H1 (cell line): ENCODE measurements at regions not wholly inside any gene's neighbourhood (a gene's known extent, or its start where the extent isn't known, plus 50 kb on each side); places are given as distances from the start of the nearest gene placed in this dataset.

Experiments
- CTCF ChIA-PET: fragments of 300-600 bp; sonication (Branson Sonifier 250); formaldehyde crosslinking; loops from one replicate; lab custom pipeline; 2021; ENCODE audit not compliant: partially characterized antibody; lab: Charles Lee
- POLR2A ChIA-PET: fragments of 300-600 bp; sonication (Branson Sonifier 250); formaldehyde crosslinking; loops from one replicate; lab custom pipeline; 2021; ENCODE audit warnings: inconsistent platforms; ENCODE audit not compliant: partially characterized antibody; lab: Charles Lee
- DNase-seq, 2 experiments: peaks; one replicate each; pipeline versions ENCODE4 v3.0.0 to v3.0.0-alpha.2; 2010 to 2022; ENCODE audit warnings: low spot score in 2 of 2, low read depth in 1 of 2, mixed read lengths in 1 of 2
- FAIRE-seq: peaks from 2 replicates; lab custom pipeline; 2011; peaks lifted over from hg19 to GRCh38; lab: Jason Lieb, UNC
- H2AFZ ChIP-seq: 2 replicates; pipeline ENCODE4 v1.8.1; 2012; ENCODE audit warnings: low read length, inconsistent platforms
- H2AK5ac ChIP-seq: 2 replicates; pipeline ENCODE4 v1.6.1; 2013; ENCODE audit warnings: low read depth, low read length
- H2BK120ac ChIP-seq: replicated peaks from 2 replicates; pipeline ENCODE3; 2013; ENCODE audit warnings: low read depth, low read length, inconsistent platforms
- H2BK12ac ChIP-seq: 2 replicates; pipeline ENCODE4 v1.6.1; 2013; ENCODE audit warnings: low read depth, low read length
- H2BK15ac ChIP-seq: 2 replicates; pipeline ENCODE4 v1.6.1; 2013; ENCODE audit warnings: low read length
- H2BK20ac ChIP-seq: 2 replicates; pipeline ENCODE4 v1.6.1; 2013; ENCODE audit warnings: low read length
- H2BK5ac ChIP-seq: 2 replicates; pipeline ENCODE4 v1.6.1; 2013; ENCODE audit warnings: low read depth, low read length
- H3K14ac ChIP-seq: 2 replicates; pipeline ENCODE4 v1.6.1; 2013; ENCODE audit warnings: inconsistent platforms; ENCODE audit not compliant: insufficient read length
- H3K18ac ChIP-seq: 2 replicates; pipeline ENCODE4 v1.6.1; 2013; ENCODE audit warnings: low read length; ENCODE audit errors: extremely low read depth
- H3K23ac ChIP-seq: 2 replicates; pipeline ENCODE4 v1.6.1; 2013; ENCODE audit warnings: inconsistent platforms; ENCODE audit not compliant: insufficient read length
- H3K23me2 ChIP-seq: 2 replicates; pipeline ENCODE4 v1.6.1; 2013; ENCODE audit warnings: low read depth, low read length
- H3K27ac ChIP-seq: 2 replicates; pipeline ENCODE4 v1.6.1; 2011; ENCODE audit warnings: low read depth, low read length, inconsistent platforms
- H3K27me3 ChIP-seq, 4 experiments: replicated peaks in 1 of 4; 1 replicate in 1 of 4; 2 replicates in 3 of 4; pipeline versions ENCODE4 v1.6.1 to v1.8.1; 2011 to 2013; ENCODE audit warnings: low read length in 3 of 4, mild to moderate bottlenecking in 3 of 4, inconsistent platforms in 2 of 4, mixed read lengths in 2 of 4, moderate library complexity in 1 of 4; ENCODE audit not compliant: control insufficient read depth in 3 of 4, insufficient read depth in 3 of 4; ENCODE audit errors: extremely low read depth in 1 of 4
- H3K36me3 ChIP-seq, 4 experiments: 2 replicates each; pipeline versions ENCODE4 v1.6.1 to v1.8.1; 2011 to 2013; ENCODE audit warnings: mild to moderate bottlenecking in 4 of 4, low read length in 3 of 4, moderate library complexity in 2 of 4, control low read depth in 1 of 4, inconsistent platforms in 1 of 4; ENCODE audit not compliant: insufficient read depth in 4 of 4, control insufficient read depth in 2 of 4
- H3K4ac ChIP-seq: replicated peaks from 2 replicates; pipeline ENCODE3; 2013; ENCODE audit warnings: low read length, low read depth, mixed read lengths, inconsistent platforms; ENCODE audit not compliant: insufficient read length
- H3K4me1 ChIP-seq, 4 experiments: replicated peaks in 1 of 4; 1 replicate in 1 of 4; 2 replicates in 3 of 4; pipeline versions ENCODE4 v1.6.1 to v1.8.1; 2011 to 2013; ENCODE audit warnings: low read length in 3 of 4, inconsistent platforms in 2 of 4, mixed read lengths in 1 of 4; ENCODE audit not compliant: insufficient read depth in 4 of 4, control insufficient read depth in 3 of 4
- H3K4me2 ChIP-seq, 2 experiments: 2 replicates each; pipeline versions ENCODE4 v1.6.1 to v1.8.1; 2011 to 2013; ENCODE audit warnings: low read depth in 2 of 2, low read length in 2 of 2, control low read depth in 1 of 2, inconsistent platforms in 1 of 2, mild to moderate bottlenecking in 1 of 2; ENCODE audit not compliant: insufficient read depth in 1 of 2
- H3K4me3 ChIP-seq, 4 experiments: fragments of 200-600, 300-600 bp in 1 of 4; sonication (generic), shearing (Covaris generic), sonication (Bioruptor Twin) in 1 of 4; 2 replicates each; pipeline versions ENCODE4 v1.5.1 to v1.8.1; 2011 to 2016; ENCODE audit warnings: low read length in 4 of 4, low read depth in 3 of 4, control low read depth in 2 of 4, inconsistent platforms in 2 of 4, mild to moderate bottlenecking in 2 of 4, mixed read lengths in 1 of 4, moderate library complexity in 1 of 4; ENCODE audit not compliant: insufficient read depth in 2 of 4; ENCODE audit errors: extremely low read depth in 1 of 4
- H3K56ac ChIP-seq: replicated peaks from 2 replicates; pipeline ENCODE3; 2013; ENCODE audit warnings: low read depth, mild to moderate bottlenecking, mixed read lengths, low read length, inconsistent platforms; ENCODE audit not compliant: insufficient read length
- H3K79me1 ChIP-seq: 2 replicates; pipeline ENCODE4 v1.6.1; 2013; ENCODE audit warnings: low read depth, low read length, control low read depth
- H3K79me2 ChIP-seq, 2 experiments: 2 replicates each; pipeline versions ENCODE4 v1.6.1 to v1.8.1; 2012 to 2013; ENCODE audit warnings: low read length in 2 of 2, mild to moderate bottlenecking in 2 of 2, inconsistent platforms in 1 of 2; ENCODE audit not compliant: insufficient read depth in 2 of 2, control insufficient read depth in 1 of 2
- H3K9ac ChIP-seq, 4 experiments: replicated peaks in 1 of 4; 1 replicate in 1 of 4; 2 replicates in 3 of 4; pipeline versions ENCODE4 v1.6.1 to v1.8.1; 2011 to 2013; ENCODE audit warnings: low read depth in 3 of 4, low read length in 3 of 4, control low read depth in 2 of 4, mild to moderate bottlenecking in 2 of 4, moderate library complexity in 2 of 4, inconsistent platforms in 1 of 4; ENCODE audit errors: extremely low read depth in 1 of 4
- H3K9me3 ChIP-seq, 2 experiments: 2 replicates each; pipeline versions ENCODE4 v1.6.1 to v1.8.1; 2012 to 2013; ENCODE audit warnings: mild to moderate bottlenecking in 2 of 2, moderate library complexity in 2 of 2, control low read depth in 1 of 2, inconsistent platforms in 1 of 2, low read depth in 1 of 2, low read length in 1 of 2, mixed read lengths in 1 of 2; ENCODE audit not compliant: insufficient read depth in 2 of 2
- H4K20me1 ChIP-seq, 2 experiments: replicated peaks in 1 of 2; 2 replicates each; pipeline versions ENCODE3 to v1.8.1; 2011 to 2013; ENCODE audit warnings: inconsistent platforms in 2 of 2, low read length in 2 of 2, mild to moderate bottlenecking in 1 of 2; ENCODE audit not compliant: insufficient read depth in 2 of 2, control insufficient read depth in 1 of 2
- H4K5ac ChIP-seq: 2 replicates; pipeline ENCODE4 v1.6.1; 2013; ENCODE audit warnings: low read length, low read depth, mixed read lengths, inconsistent platforms; ENCODE audit not compliant: insufficient read length
- H4K8ac ChIP-seq: 2 replicates; pipeline ENCODE4 v1.8.0; 2013; ENCODE audit warnings: mild to moderate bottlenecking, moderate library complexity, low read length, inconsistent platforms; ENCODE audit not compliant: insufficient read depth; ENCODE audit errors: extremely low read depth
- H4K91ac ChIP-seq: replicated peaks from 2 replicates; pipeline ENCODE3; 2013; ENCODE audit warnings: low read length, mixed read lengths, inconsistent platforms; ENCODE audit not compliant: insufficient read length
- CTBP2 ChIP-seq: IDR thresholded peaks from 2 replicates; pipeline ENCODE4 v1.7.0; 2011; ENCODE audit warnings: borderline replicate concordance, mild to moderate bottlenecking, moderate library complexity, mixed read lengths, low read length; ENCODE audit not compliant: insufficient read depth, insufficient read length
- GABPA ChIP-seq: IDR thresholded peaks from 2 replicates; pipeline ENCODE4 v1.6.1; 2011; ENCODE audit warnings: mild to moderate bottlenecking, low read length, moderate library complexity, borderline replicate concordance; ENCODE audit not compliant: insufficient read depth
- GTF2F1 ChIP-seq: IDR thresholded peaks from 2 replicates; pipeline ENCODE4 v1.6.1; 2012; ENCODE audit warnings: low read depth, low read length, improper control_type of control experiment, borderline replicate concordance
- KDM4A ChIP-seq: IDR thresholded peaks from one replicate; pipeline ENCODE4 v1.7.1; 2012; ENCODE audit warnings: low read depth, mild to moderate bottlenecking, moderate library complexity, low read length, inconsistent platforms; ENCODE audit not compliant: severe bottlenecking
- KDM5A ChIP-seq: fragments of 200-600 bp; IDR thresholded peaks from 2 replicates; pipeline ENCODE4 v1.7.1; 2012; ENCODE audit warnings: mild to moderate bottlenecking, low read length, inconsistent platforms, mixed read lengths
- NANOG ChIP-seq: IDR thresholded peaks from 2 replicates; pipeline ENCODE4 v1.6.1; 2011; ENCODE audit warnings: low read length, low read depth, mild to moderate bottlenecking, inconsistent platforms; ENCODE audit not compliant: insufficient read depth, poor library complexity, severe bottlenecking
- RNF2 ChIP-seq: fragments of 200-900, 300-1000 bp; sonication (generic); IDR thresholded peaks from 2 replicates; pipeline ENCODE4 v1.7.1; 2016; ENCODE audit warnings: borderline replicate concordance, low read depth, mild to moderate bottlenecking, antibody characterized with exemption, low read length; ENCODE audit not compliant: poor library complexity, severe bottlenecking; ENCODE audit errors: missing control alignments
- SRF ChIP-seq: IDR thresholded peaks from 2 replicates; pipeline ENCODE4 v1.6.1; 2011; ENCODE audit warnings: mild to moderate bottlenecking, low read depth, low read length, moderate library complexity
- WGBS, 2 experiments: shearing (Covaris generic) in 1 of 2; methylation state at CpG; one replicate each; pipeline versions ENCODE4 v1.1.6 to v1.1.7; 2013 to 2015; ENCODE audit warnings: low lambda C conversion rate in 2 of 2, mixed read lengths in 2 of 2, inconsistent platforms in 1 of 2, low coverage in 1 of 2, missing lambda C conversion rate in 1 of 2; ENCODE audit not compliant: insufficient replicate concordance in 2 of 2, insufficient coverage in 1 of 2, insufficient read length in 1 of 2; ENCODE audit errors: extremely low coverage in 1 of 2, missing lambda C conversion rate in 1 of 2; 5-methylcytosine and 5-hydroxymethylcytosine counted together
- TF ChIP-seq, protein P1 (sequence below): IDR thresholded peaks from 2 replicates; pipeline ENCODE4 v1.6.1; 2011; ENCODE audit warnings: low read length, improper control_type of control experiment
- TF ChIP-seq, protein P2 (sequence below): IDR thresholded peaks from 2 replicates; pipeline ENCODE4 v1.6.1; 2012; ENCODE audit warnings: low read length, inconsistent platforms

DNA sequence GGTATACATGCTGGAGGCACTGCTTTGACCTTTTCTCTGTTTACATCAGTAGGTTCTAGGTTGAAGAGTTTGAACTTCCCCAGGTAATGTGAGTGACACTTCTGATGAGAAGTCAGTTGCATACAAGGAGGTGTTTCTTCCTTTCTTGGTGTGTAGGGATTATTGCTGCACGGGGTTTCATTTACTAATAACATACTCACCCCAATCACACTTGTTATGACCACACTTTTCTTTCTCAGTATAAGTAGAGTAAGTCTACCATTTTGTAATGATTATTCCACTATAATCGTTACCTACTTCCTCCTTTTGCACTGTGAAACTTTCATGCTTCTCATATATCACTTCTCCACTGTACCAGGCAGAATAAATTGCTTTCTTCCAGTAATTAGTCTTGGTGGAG is 138.0 kb downstream of the TNFSF13B start:
- Histone ChIP-seq H4K8ac (no peak overlapping the region), H2BK15ac (no peak overlapping the region), H3K23ac (no peak overlapping the region), H3K9me3 (no peaks in the 10 kb centered on the region), H4K5ac (no peak overlapping the region), H3K14ac (no peak overlapping the region), H3K56ac (no peak overlapping the region), H4K20me1 (no peaks in the 10 kb centered on the region), H2BK5ac (no peak overlapping the region), H2AFZ (no peak overlapping the region), H3K79me1 (no peaks in the 10 kb centered on the region), H2AK5ac (no peak overlapping the region), H3K4ac (no peak overlapping the region), H4K91ac (no peak overlapping the region), H3K4me2 (no peak overlapping the region), H3K23me2 (no peaks in the 10 kb centered on the region), H3K79me2 (no peaks in the 10 kb centered on the region), H2BK12ac (no peak overlapping the region), H3K36me3 (no peaks in the 10 kb centered on the region), H3K27ac (no peak overlapping the region), H2BK120ac (no peak overlapping the region), H3K27me3 (no peaks in the 10 kb centered on the region), H2BK20ac (no peak overlapping the region), H3K9ac (no peak overlapping the region), H3K18ac (no peak overlapping the region), H3K4me1 (peaks cover 0 to 2% (median 0%) of the 10 kb centered on the region in 4 experiments; a peak in 2 of 7 replicates), H3K4me3 (no peak overlapping the region)
- CTCF ChIA-PET, result interaction anchor here (0.6 to 1.0 kb wide), 2 partner anchors 18 to 749 kb away, joined by 3 read pairs; no protein-coding TSS in a partner anchor
- FAIRE-seq, result no peak
- POLR2A ChIA-PET, result no interaction called here
- DNase-seq, result no peak
- WGBS, 2 experiments, result 97% methylated on average over 2 of the region's 2 CpGs; no CpG with 5 or more reads in 1 of the 2 experiments
- TF ChIP-seq, protein P1, sequence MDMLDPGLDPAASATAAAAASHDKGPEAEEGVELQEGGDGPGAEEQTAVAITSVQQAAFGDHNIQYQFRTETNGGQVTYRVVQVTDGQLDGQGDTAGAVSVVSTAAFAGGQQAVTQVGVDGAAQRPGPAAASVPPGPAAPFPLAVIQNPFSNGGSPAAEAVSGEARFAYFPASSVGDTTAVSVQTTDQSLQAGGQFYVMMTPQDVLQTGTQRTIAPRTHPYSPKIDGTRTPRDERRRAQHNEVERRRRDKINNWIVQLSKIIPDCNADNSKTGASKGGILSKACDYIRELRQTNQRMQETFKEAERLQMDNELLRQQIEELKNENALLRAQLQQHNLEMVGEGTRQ, result no peak
- TF ChIP-seq RNF2, result no peak
- TF ChIP-seq GTF2F1, result no peak
- TF ChIP-seq, protein P2, sequence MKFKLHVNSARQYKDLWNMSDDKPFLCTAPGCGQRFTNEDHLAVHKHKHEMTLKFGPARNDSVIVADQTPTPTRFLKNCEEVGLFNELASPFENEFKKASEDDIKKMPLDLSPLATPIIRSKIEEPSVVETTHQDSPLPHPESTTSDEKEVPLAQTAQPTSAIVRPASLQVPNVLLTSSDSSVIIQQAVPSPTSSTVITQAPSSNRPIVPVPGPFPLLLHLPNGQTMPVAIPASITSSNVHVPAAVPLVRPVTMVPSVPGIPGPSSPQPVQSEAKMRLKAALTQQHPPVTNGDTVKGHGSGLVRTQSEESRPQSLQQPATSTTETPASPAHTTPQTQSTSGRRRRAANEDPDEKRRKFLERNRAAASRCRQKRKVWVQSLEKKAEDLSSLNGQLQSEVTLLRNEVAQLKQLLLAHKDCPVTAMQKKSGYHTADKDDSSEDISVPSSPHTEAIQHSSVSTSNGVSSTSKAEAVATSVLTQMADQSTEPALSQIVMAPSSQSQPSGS, result no peak
- TF ChIP-seq NANOG, result no peak
- no peak for TF ChIP-seq CTBP2
- no peak for TF ChIP-seq KDM4A
- no peak for TF ChIP-seq KDM5A
- TF ChIP-seq GABPA, result no peak
- no peak for TF ChIP-seq SRF
